ENCODE measurements at regions not wholly inside any gene's neighbourhood (a gene's known extent, or its start where the extent isn't known, plus 50 kb on each side); places are given as distances from the start of the nearest gene placed in this dataset.
A peak's percentile ranks its signal among the peaks of the same experiment; 100 is the strongest.
"Not testable (repeated sequence)": the region's sequence is repeated elsewhere in the genome, so short reads cannot be mapped to it uniquely, and the experiment has no call there.

- not testable (repeated sequence) for DNase-seq
These were observed 186.2 kb upstream of the CHL1 start for GRCh38 chr3:10109-10996.

- DNase-seq = no peak
These were observed 184.8 kb upstream of the CHL1 start for GRCh38 chr3:11734-12133.

- DNase-seq = no peak
These were observed 181.9 kb upstream of the CHL1 start for GRCh38 chr3:14652-15051.

- no peak for DNase-seq
These were observed 180.2 kb upstream of the CHL1 start for GRCh38 chr3:16366-16765.

- DNase-seq = no peak
These were observed 176.1 kb upstream of the CHL1 start for GRCh38 chr3:20421-20820.

- no peak for DNase-seq
These were observed 172.6 kb upstream of the CHL1 start for GRCh38 chr3:24006-24405.

GRCh38 chr3:25056-25455 is 171.5 kb upstream of the CHL1 start:
- DNase-seq = no peak

GRCh38 chr3:35985-36384 is 160.6 kb upstream of the CHL1 start:
- not testable (repeated sequence) for DNase-seq

- DNase-seq = peak; percentile 2
These were observed 153.5 kb upstream of the CHL1 start for GRCh38 chr3:42871-43744.

- DNase-seq = no peak
These were observed 152.4 kb upstream of the CHL1 start for GRCh38 chr3:44028-44676.

GRCh38 chr3:44941-45340 is 151.6 kb upstream of the CHL1 start:
- DNase-seq = not testable (repeated sequence)

- DNase-seq = no peak
These were observed 150.0 kb upstream of the CHL1 start for GRCh38 chr3:46576-46975.

- DNase-seq = not testable (repeated sequence)
These were observed 143.1 kb upstream of the CHL1 start for GRCh38 chr3:53441-53840.

- DNase-seq = no peak
These were observed 142.3 kb upstream of the CHL1 start for GRCh38 chr3:54240-54639.

GRCh38 chr3:56672-57071 is 139.9 kb upstream of the CHL1 start:
- no peak for DNase-seq

GRCh38 chr3:59854-60253 is 136.7 kb upstream of the CHL1 start:
- DNase-seq = no peak

- DNase-seq = no peak
These were observed 133.3 kb upstream of the CHL1 start for GRCh38 chr3:63095-63765.

GRCh38 chr3:69690-70089 is 126.9 kb upstream of the CHL1 start:
- no peak for DNase-seq

- DNase-seq = no peak
These were observed 123.8 kb upstream of the CHL1 start for GRCh38 chr3:72776-73175.

- no peak for DNase-seq
These were observed 123.3 kb upstream of the CHL1 start for GRCh38 chr3:73271-73670.

- DNase-seq = no peak
These were observed 121.8 kb upstream of the CHL1 start for GRCh38 chr3:74676-75243.

GRCh38 chr3:75260-75659 is 121.3 kb upstream of the CHL1 start:
- DNase-seq = no peak

GRCh38 chr3:79542-79941 is 117.0 kb upstream of the CHL1 start:
- DNase-seq = no peak

All from DMS79 (cell line).